OCI-M2 (cell line): ENCODE measurements at regions not wholly inside any gene's neighbourhood (a gene's known extent, or its start where the extent isn't known, plus 50 kb on each side); places are given as distances from the start of the nearest gene placed in this dataset.
"Not testable (repeated sequence)": the region's sequence is repeated elsewhere in the genome, so short reads cannot be mapped to it uniquely, and the experiment has no call there.

ENCODE experiments used
- DNase-seq: peaks from one replicate; lab custom pipeline; 2025; ENCODE audit not compliant: unreplicated experiment; lab: John Stamatoyannopoulos, UW

- no peak for DNase-seq
These were observed 969.3 kb downstream of the TMTC2 start for GRCh38 chr12:83656004-83656403.

DNA sequence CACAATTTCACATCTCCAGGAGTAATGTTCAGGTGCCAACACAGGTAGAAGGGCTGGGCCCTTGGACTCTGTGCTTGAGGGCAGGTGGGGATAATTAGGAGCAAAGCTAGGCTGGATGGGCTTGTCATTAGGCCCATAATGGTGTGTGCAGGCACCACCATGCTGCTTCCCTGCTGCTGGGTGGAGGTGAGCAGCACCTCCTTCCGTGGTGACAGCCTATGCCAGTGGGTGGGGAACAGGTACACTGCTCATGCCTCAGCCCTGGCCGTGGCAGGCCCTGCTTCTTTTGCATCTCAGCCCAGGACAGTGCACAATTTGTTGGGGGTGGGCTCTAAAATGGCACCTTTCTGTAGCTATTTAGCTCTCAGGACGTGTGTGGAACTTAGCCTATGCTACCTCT lies 955.5 kb downstream of the TMTC2 start:
- DNase-seq = no peak

GRCh38 chr12:83641789-83642188 lies 955.1 kb downstream of the TMTC2 start:
- no peak for DNase-seq

GRCh38 chr12:83634726-83635267 lies 948.1 kb downstream of the TMTC2 start:
- DNase-seq = no peak

- DNase-seq = no peak
These were observed 943.8 kb downstream of the TMTC2 start for GRCh38 chr12:83630526-83630925.

GRCh38 chr12:83629931-83630330 lies 943.2 kb downstream of the TMTC2 start:
- no peak for DNase-seq

- no peak for DNase-seq
These were observed 935.5 kb downstream of the TMTC2 start for GRCh38 chr12:83622205-83622604.

- DNase-seq = no peak
These were observed 933.3 kb downstream of the TMTC2 start for GRCh38 chr12:83619973-83620372.

- no peak for DNase-seq
These were observed 928.4 kb downstream of the TMTC2 start for GRCh38 chr12:83615152-83615551.

- DNase-seq = no peak
These were observed 926.9 kb downstream of the TMTC2 start for GRCh38 chr12:83613586-83614110.

DNA sequence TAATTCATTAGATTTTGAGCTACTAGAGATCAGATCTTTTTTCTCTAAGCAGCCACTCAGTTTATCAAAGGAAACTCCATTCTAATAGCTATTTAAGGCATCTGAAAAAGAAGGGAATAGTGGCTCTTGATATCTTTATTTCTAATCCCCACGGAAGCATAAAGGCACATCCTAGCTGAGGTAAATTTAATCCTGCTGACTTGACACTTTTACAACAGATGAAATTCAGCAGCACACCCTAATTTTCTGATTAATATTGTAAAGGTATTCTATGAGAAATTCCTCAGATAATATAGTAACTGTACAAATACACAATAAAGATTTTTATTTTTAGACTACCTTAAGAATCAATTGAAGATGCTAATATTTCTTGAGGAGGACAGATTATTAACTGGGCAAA lies 916.4 kb downstream of the TMTC2 start:
- no peak for DNase-seq

GRCh38 chr12:83575326-83575725 lies 888.6 kb downstream of the TMTC2 start:
- DNase-seq = no peak

DNA sequence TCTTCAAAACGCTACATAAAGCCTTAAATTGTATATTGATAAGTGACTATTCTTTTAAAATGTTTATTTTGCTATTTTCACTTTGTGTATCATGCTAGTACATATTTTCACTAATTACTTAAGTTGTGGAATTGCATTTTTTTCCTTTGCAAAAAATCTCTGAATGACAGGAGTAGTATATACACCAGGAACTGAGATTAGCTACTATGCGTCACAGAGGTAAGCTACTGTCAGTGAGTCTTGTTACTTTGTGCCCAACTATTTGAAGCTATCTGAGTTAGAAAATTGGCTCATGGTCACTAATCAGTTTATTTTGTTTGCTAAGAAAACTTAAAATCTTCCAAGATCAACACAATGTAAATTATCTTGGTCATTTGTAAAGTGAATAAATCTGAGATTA lies 887.4 kb downstream of the TMTC2 start:
- DNase-seq = no peak

DNA sequence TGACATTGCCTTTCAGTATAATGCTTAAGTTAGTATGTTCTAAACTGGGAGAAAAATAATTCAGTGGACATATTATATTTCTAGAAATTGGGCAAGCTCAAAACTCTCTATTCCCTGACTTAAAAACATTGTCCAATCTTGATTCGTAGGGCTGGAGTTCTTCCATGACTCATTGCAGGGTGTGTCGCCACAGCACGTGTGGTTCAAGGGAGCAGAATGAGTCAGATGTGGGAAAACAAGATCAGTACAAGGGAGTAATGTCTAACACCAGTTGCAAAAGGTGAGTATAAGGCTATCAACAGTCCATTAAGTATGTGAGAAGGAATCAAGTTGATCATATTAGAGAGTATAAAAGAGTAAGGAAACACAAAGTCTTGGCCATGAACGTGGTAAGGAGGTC lies 887.0 kb downstream of the TMTC2 start:
- DNase-seq = no peak

DNA sequence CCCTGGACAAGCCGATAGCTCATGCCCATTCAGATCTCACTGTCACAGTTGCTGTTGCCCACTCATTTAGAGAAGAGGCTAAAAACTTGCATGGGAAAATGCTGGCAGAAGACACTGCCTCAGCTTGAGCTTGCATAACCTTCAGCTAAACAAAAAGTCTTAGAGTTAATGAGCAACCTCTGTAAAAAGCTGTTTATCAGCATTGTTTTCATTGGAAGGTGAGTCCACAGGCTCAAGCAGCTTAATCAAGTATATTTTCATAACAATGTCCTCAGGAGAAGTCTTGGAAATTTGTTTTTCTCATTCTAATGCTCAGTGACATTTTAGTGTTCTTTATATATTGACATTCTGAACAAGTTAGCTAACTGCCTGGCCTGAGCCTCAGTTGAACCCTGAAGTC lies 872.9 kb downstream of the TMTC2 start:
- DNase-seq = no peak

DNA sequence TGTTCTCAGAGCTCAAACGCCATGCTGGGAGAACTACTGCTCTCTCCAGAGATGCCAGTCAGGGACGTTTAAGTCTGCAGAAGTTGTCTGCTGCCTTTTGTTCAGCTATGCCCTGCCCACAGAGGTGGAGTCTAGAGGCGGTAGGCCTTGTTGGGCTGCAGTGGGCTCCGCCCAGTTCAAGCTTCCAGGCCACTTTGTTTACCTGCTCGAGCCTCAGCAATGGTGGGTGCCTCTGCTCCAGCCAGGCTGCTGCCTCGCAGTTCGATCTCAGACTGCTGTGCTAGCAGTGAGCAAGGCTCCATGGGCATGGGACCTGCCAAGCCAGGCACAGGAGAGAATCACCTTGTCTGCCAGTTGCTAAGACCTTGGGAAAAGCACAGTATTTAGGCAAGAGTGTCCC lies 869.3 kb downstream of the TMTC2 start:
- DNase-seq = not testable (repeated sequence)

- DNase-seq = no peak
These were observed 854.7 kb downstream of the TMTC2 start for GRCh38 chr12:83541446-83541845.

- no peak for DNase-seq
These were observed 851.8 kb downstream of the TMTC2 start for GRCh38 chr12:83538361-83538965.

DNA sequence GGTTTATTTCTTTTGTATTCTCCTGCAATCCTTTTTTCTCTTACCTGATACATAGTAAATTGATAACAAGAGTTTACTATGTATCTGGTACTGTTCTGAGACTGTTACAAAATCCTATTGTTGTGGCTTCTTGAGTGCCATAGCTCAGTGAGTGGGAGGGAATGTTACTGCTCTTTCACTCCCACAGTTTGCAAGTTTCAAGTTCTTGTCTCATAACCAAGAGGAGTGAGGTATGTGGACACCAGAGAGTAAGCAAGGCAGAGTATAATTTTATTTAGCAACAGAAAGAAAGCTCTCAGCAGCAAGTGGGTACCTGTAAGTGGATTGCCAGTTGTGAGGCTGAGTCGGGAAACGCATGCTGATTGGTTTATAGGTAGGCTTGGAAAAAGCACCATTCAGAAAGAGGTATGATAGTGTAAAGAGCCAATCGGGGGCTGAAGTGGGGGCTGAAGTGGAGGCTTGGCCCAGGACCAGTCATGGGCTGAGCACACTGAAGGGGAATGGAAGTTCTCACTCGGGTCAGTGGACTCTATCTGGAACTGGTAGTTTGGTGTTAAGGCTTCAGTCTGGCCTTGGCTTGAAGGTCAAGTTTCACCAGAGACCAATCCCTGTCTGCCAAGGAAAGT lies 850.8 kb downstream of the TMTC2 start:
- DNase-seq = no peak

DNA sequence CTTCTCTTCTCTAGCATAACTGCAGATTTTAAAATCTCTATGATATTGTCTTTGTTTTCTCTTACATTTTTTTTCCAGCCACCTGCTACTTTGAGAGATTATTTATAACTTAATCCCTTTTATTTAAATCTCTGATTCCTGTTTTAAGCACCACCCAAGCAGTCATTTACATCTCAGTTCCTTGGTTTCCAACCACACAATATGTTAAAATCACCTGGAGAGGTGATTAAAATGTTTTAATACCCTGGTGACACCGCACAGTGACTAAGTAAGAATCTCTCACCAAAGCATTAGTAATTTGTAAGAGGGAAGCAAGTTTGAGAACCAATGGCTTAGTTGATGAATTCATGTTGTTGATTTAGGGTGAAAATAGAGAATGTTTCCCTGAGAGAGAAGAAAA lies 849.8 kb downstream of the TMTC2 start:
- DNase-seq = no peak

GRCh38 chr12:83528571-83528970 lies 841.9 kb downstream of the TMTC2 start:
- DNase-seq = no peak

DNA sequence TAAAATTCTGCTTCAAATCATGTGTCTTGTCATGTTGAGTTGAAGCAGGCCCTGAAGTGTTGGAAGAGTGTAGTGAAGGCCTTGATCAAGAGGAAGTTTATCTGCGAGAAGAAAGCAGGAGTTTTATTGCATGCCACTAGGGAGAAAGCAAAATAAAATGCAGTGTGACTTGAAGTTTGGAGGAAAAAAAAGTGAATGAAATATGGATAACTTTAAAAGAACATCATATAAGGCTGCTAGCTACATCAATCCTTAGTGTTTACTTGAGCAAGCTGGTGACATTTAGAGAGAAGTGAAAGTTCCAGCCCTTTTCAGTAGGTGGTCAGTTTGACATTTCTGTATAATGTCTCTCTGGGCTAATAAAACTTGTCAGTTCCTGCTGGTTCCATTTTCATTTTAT lies 841.1 kb downstream of the TMTC2 start:
- DNase-seq = no peak
